Neural cell (in vitro differentiated cells): ENCODE measurements at regions not wholly inside any gene's neighbourhood (a gene's known extent, or its start where the extent isn't known, plus 50 kb on each side); places are given as distances from the start of the nearest gene placed in this dataset.
"Not testable (repeated sequence)": the region's sequence is repeated elsewhere in the genome, so short reads cannot be mapped to it uniquely, and the experiment has no call there.

ENCODE experiments used
- CTCF ChIP-seq: fragments of 450-650 bp; IDR thresholded peaks from 2 replicates; pipeline ENCODE4 v1.5.1; 2014; ENCODE audit warnings: antibody characterized with exemption, mild to moderate bottlenecking, moderate library complexity; ENCODE audit not compliant: poor library complexity, severe bottlenecking
- EZH2 ChIP-seq: fragments of 200-600, 300-800 bp; shearing (Covaris generic), sonication (generic); IDR thresholded peaks from 2 replicates; pipeline ENCODE4 v1.6.1; 2014; ENCODE audit warnings: antibody characterized with exemption, low read length, borderline replicate concordance, mild to moderate bottlenecking; ENCODE audit not compliant: insufficient read depth, poor library complexity, severe bottlenecking
- MXI1 ChIP-seq: fragments of 450-650 bp; conservative IDR thresholded peaks from 2 replicates; pipeline ENCODE4 v1.6.1; 2014; ENCODE audit warnings: antibody characterized with exemption, mild to moderate bottlenecking; ENCODE audit not compliant: poor library complexity, severe bottlenecking
- RAD21 ChIP-seq: fragments of 450-650 bp; conservative IDR thresholded peaks from 2 replicates; pipeline ENCODE4 v1.6.1; 2014; ENCODE audit warnings: antibody characterized with exemption, mild to moderate bottlenecking, moderate library complexity
- REST ChIP-seq: IDR thresholded peaks from 2 replicates; pipeline ENCODE4 v1.6.1; 2012; ENCODE audit warnings: borderline replicate concordance

GRCh38 chr17:30726310-30726709, 98.2 kb downstream of the CRLF3 start:
- TF ChIP-seq CTCF, EZH2, MXI1, RAD21, REST: not testable (repeated sequence)
